Esophagus squamous epithelium (tissue), 4 donors: ENCODE measurements at regions not wholly inside any gene's neighbourhood (a gene's known extent, or its start where the extent isn't known, plus 50 kb on each side); places are given as distances from the start of the nearest gene placed in this dataset.
"Not testable (repeated sequence)": the region's sequence is repeated elsewhere in the genome, so short reads cannot be mapped to it uniquely, and the experiment has no call there.

Source experiments
- POLR2A ChIP-seq, 4 donors: fragments of 450-650 bp; IDR thresholded peaks; one replicate each; pipeline ENCODE4 v1.6.1; 2017; ENCODE audit warnings: antibody characterized with exemption in 4 of 4, mild to moderate bottlenecking in 4 of 4, moderate library complexity in 3 of 4
- TF ChIP-seq, protein P1 (sequence below), 6 experiments: fragments of 450-650 bp in 4 of 6; fragments of 200-600 bp in 2 of 6; sonication (generic) in 2 of 6; IDR thresholded peaks; one replicate each; pipeline ENCODE4 v1.5.1; 2016 to 2019; ENCODE audit warnings: antibody characterized with exemption in 6 of 6, mild to moderate bottlenecking in 4 of 6, moderate library complexity in 4 of 6

DNA sequence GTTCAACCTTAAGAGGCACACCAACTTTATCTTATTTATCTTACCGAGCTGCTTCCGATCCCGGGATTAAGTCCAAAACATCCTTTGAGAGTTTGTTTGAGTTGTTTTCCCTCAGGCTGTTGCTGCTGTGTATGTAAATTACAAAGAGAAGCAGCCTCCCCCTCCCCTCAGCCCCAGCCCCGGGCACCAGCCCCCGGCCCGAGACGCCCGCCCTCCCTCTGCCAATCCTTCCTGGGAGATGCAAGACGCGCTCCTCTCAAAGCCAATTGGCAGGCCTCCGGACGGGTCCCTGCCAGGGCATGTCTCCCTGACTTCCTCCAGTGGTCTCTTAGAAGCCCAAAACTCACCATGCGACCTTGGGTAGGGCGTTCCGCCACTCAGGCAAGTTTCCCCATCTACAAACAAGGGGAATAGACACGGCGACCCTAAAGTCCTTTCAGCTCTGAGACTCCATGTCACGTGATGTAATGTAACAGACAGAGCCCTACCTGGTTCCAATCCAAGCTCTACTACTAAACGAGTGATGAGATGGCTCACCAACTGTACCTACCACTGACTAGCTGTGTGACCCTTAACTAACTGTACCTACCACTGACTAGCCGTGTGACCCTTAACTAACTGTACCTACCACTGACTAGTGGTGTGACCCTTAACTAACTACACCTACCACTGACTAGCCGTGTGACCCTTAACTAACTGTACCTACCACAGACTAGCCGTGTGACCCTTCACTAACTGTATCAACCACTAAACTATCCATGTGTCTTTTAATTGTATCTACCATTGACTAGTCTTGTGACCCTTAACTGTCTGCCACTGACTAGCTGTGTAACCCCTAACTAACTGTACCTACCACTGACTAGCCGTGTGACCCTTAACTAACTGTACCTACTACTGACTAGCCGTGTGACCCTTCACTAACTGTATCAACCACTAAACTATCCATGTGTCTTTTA, 114.2 kb downstream of the NPIPA8 start:
- TF ChIP-seq, protein P1, sequence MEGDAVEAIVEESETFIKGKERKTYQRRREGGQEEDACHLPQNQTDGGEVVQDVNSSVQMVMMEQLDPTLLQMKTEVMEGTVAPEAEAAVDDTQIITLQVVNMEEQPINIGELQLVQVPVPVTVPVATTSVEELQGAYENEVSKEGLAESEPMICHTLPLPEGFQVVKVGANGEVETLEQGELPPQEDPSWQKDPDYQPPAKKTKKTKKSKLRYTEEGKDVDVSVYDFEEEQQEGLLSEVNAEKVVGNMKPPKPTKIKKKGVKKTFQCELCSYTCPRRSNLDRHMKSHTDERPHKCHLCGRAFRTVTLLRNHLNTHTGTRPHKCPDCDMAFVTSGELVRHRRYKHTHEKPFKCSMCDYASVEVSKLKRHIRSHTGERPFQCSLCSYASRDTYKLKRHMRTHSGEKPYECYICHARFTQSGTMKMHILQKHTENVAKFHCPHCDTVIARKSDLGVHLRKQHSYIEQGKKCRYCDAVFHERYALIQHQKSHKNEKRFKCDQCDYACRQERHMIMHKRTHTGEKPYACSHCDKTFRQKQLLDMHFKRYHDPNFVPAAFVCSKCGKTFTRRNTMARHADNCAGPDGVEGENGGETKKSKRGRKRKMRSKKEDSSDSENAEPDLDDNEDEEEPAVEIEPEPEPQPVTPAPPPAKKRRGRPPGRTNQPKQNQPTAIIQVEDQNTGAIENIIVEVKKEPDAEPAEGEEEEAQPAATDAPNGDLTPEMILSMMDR (IDR thresholded peaks at IDR 0.05) = not testable (repeated sequence)
- TF ChIP-seq POLR2A (IDR thresholded peaks at IDR 0.05) = not testable (repeated sequence)
